HG02852 (cell line): ENCODE measurements at regions not wholly inside any gene's neighbourhood (a gene's known extent, or its start where the extent isn't known, plus 50 kb on each side); places are given as distances from the start of the nearest gene placed in this dataset.
"Not testable (repeated sequence)": the region's sequence is repeated elsewhere in the genome, so short reads cannot be mapped to it uniquely, and the experiment has no call there.

Experiments used
- ATAC-seq: cut with Tn5 transposase; IDR thresholded peaks from one replicate; pipeline ENCODE4 v1.9.1; 2021; ENCODE audit warnings: mild to moderate bottlenecking, moderate library complexity; ENCODE audit not compliant: unreplicated experiment

DNA sequence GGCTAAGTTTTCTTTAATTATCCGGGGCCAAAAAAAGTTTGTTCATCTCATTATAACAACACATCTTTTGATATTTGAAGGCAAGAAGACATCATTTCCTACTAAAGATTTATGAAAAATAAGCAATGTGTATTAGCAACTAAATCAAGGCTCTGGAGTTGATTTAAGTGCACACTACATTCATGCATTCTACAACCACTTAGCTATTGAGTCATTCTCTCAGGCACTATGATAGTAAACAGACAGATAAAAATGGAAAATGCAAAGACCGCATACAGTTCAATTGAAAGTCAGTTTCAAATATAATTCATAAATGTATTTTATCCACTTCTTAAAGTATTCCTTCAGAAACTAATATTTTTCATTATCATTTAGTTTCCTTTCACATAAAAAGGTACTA is 1395.2 kb downstream of the PCDH9 start:
- no peak for ATAC-seq

DNA sequence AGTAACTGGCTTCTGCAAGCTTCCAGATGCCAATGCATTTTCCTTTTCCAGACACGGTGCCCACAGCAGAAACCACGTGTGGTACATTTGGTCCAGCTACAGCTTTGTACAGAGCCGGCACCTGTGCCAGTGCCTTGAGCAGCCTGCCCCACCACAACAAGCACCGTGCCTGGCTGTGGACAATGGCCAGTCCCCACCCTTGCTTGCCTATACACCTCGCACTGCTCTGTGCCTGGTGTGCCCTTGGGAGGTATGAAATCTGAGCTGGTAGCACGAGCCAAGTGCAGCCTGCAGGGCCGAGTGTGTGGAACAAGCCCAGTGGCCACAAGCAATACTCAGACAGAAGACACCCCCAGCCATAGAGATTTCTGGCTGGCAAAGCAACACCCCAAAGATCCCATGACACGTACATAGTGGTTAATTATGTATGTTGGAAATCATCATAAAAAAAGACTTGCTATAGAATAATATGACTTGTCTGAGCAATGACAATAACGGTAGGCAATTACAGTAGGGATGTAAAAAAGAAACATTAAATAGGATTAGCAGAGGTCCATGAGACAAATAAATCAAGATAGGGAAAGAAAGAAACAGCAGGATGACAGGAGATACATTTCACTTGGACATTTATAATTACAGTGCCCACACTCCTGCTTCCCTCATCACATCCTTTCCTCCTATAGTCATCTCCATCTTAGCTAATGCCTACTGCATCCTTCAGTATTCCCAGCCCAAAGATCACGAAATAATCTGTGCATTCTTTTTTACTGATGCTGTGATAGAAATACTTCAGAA is 1399.5 kb downstream of the PCDH9 start:
- no peak for ATAC-seq

GRCh38 chr13:65829241-65830008 is 1400.7 kb downstream of the PCDH9 start:
- ATAC-seq = no peak

GRCh38 chr13:65826657-65827056 is 1403.5 kb downstream of the PCDH9 start:
- ATAC-seq = no peak

DNA sequence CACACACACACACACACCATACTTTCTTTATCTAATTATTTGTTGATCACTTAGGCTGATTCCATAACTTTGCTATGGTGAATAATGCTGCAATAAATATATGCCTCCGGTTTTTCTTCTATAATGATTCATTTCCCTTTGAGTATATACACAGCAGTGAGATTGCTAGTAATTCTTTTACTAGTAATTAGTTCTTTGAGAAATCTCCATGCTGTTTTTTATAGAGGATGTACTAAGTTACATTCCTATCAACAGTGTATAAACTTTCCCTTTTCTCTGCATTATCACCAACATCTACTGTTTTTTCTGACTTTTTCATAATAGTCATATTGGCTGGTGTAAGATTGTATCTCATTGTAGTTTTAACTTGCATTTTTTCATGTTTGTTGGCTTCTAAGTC is 1405.1 kb downstream of the PCDH9 start:
- ATAC-seq = no peak

- no peak for ATAC-seq
These were observed 1422.1 kb downstream of the PCDH9 start for GRCh38 chr13:65808061-65808460.

GRCh38 chr13:65803530-65804392 is 1426.4 kb downstream of the PCDH9 start:
- ATAC-seq = no peak

GRCh38 chr13:65789815-65790214 is 1440.3 kb downstream of the PCDH9 start:
- ATAC-seq = no peak

- ATAC-seq = no peak
These were observed 1443.1 kb downstream of the PCDH9 start for GRCh38 chr13:65787082-65787481.

- ATAC-seq = no peak
These were observed 1445.9 kb downstream of the PCDH9 start for GRCh38 chr13:65784088-65784816.

DNA sequence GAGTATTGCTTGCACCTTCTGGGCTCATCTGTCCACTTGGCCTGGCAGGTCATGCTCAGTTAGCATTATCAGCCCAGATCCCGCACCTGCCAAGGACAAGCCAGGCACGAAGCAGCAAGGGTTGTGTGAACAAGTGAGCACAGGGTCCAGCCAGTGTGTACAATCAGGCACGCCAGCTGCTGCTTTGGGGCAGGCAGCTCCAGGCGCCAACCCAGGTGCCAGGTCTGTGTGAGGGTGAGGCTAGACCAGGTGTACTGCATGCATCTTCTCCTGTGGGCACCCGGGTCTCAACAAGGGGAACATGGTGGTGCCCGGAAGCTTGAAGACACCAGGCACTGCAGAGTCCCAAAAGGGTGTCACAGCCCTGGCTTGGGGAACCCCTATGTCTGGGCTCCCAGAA is 1446.8 kb downstream of the PCDH9 start:
- ATAC-seq = no peak

- ATAC-seq = not testable (repeated sequence)
These were observed 1458.3 kb downstream of the PCDH9 start for GRCh38 chr13:65771704-65772313.

GRCh38 chr13:65768545-65768944 is 1461.6 kb downstream of the PCDH9 start:
- ATAC-seq = no peak

GRCh38 chr13:65763811-65764210 is 1466.3 kb downstream of the PCDH9 start:
- ATAC-seq = no peak

DNA sequence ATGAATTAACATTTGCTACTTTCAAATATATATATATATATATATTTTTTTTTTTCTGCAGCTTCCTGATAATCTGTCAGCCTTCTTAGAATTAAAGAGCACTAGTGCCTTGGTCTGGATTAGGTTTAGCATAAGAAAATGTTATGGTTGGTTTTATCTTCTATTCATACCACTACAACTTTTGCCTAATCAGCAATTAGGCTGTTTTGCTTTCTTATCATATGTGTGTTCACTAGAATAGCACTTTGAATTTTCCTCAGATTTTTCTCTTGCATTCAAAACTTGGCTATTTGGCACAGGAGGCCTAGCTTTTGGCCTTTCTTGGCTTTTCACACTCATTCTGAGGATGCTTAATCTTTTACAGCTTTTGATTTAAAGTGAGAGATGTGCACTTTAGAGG is 1468.1 kb downstream of the PCDH9 start:
- ATAC-seq = no peak

DNA sequence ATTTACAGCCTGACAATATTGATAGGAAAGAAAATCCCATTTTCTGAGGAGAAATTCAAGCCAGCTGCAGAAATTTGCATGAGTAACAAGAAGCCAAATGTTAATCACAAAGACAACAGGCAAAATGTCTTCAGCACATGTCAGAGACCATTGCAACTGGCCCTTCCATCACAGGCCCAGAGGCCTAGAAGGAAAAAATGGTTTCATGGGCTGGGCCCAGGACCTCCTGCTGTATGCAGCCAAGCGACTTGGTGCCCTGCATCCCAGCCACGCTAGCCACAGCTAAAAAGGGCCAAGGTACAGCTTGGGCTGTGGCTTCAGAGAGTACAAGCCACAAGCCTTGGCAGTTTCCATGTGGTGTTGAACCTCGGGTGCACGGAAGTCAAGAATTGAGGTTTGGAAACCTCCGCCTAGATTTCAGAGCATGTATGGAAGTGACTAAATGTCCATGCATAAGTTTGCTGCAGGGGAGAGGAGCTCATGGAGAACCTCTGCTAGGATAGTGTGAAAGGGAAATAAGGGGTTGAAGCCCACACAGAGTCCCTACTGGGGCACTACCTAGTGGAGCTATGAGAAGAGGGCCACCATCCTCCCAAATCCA is 1474.0 kb downstream of the PCDH9 start:
- no peak for ATAC-seq

GRCh38 chr13:65748227-65748626 is 1481.9 kb downstream of the PCDH9 start:
- ATAC-seq = no peak

DNA sequence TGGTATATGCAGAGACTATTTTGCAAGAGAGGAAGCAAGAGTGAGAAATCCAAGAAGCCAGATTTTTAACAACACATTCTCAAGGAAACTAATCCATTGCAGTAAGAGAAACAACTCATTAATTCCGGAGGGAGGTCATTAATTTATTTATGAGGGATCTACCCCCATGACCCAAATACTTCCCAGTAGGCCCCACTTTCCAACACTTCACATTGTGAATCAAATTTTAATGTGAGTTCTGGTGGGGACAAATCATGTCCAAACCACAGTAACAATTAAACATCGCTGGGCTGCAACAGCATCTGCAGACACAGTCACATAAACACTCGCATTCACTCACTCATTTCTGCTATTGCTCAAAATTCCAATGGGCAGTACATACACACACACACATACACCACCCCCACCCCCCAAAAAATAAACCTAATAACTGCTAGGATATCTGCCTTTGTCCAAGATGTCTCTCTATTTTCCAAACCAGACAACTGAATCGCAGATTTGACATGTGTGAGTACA is 1483.7 kb downstream of the PCDH9 start:
- no peak for ATAC-seq

GRCh38 chr13:65744836-65745235 is 1485.3 kb downstream of the PCDH9 start:
- ATAC-seq = no peak

GRCh38 chr13:65733110-65733509 is 1497.0 kb downstream of the PCDH9 start:
- no peak for ATAC-seq
